ENCODE measurements at regions not wholly inside any gene's neighbourhood (a gene's known extent, or its start where the extent isn't known, plus 50 kb on each side); places are given as distances from the start of the nearest gene placed in this dataset.

DNA sequence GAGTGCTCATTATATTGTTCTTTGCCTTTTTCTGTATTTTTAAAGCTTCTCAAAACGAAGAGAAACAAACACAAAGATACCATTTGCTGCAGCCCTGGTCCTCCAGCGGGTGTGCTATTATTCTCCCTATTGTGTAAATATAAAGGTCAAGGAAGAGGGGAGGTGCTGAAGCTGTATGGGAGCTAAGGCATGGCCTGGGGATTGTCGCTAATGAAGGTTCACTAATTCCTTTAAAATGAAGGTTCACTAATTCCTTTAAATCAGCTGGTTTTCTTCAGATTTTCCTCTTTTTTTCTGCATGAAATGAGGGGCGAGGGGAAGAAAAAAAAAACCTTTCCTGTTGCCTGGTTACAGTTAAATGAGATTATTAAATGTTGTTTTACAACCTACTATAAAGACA, 74.5 kb upstream of the MAP1B start:
- TF ChIP-seq, protein P1, sequence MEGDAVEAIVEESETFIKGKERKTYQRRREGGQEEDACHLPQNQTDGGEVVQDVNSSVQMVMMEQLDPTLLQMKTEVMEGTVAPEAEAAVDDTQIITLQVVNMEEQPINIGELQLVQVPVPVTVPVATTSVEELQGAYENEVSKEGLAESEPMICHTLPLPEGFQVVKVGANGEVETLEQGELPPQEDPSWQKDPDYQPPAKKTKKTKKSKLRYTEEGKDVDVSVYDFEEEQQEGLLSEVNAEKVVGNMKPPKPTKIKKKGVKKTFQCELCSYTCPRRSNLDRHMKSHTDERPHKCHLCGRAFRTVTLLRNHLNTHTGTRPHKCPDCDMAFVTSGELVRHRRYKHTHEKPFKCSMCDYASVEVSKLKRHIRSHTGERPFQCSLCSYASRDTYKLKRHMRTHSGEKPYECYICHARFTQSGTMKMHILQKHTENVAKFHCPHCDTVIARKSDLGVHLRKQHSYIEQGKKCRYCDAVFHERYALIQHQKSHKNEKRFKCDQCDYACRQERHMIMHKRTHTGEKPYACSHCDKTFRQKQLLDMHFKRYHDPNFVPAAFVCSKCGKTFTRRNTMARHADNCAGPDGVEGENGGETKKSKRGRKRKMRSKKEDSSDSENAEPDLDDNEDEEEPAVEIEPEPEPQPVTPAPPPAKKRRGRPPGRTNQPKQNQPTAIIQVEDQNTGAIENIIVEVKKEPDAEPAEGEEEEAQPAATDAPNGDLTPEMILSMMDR (IDR thresholded peaks at IDR 0.05): no peak
- TF ChIP-seq POLR2A (IDR thresholded peaks at IDR 0.05): no peak
